ENCODE measurements at regions not wholly inside any gene's neighbourhood (a gene's known extent, or its start where the extent isn't known, plus 50 kb on each side); places are given as distances from the start of the nearest gene placed in this dataset.

DNA sequence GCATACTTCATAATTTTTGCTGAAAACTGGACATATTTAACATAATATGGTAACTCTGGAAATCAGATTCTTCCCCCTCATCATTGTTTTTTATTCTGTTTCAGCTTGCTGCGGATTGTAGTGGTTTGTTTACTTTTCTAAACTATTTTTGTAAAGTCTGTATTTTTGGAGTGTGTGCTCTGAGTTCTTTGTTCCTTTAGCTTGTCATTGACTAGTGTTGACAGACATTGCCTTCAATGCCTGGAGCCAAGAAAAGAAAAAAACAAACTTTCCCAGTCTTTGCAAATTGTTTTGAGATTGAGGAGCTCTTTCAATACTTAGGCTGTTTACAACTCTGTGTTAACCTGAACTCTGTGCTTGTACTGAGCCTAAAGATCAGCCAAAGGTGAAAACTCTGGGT is 137.3 kb upstream of the CEP126 start:
- ATAC-seq (replicated peaks in 6 of 8) = no peak
- no peak overlapping the region for H3K27ac ChIP-seq
- no peak overlapping the region for H3K4me3 ChIP-seq
- WGBS, 10 experiments = 0 to 100% (median 73%) methylated on average over 1 of the region's 1 CpG
- H3K4me1 ChIP-seq (replicated peaks in 1 of 2) = no peaks in the 10 kb centered on the region
- in situ Hi-C loops (cut with MboI; ENCODE audit: low pct_unique_long_range_greater_than_20kb in 2 of 9, low sequenced_read_pairs in 9 of 9, unreplicated experiment in 9 of 9) = no loop called here

DNA sequence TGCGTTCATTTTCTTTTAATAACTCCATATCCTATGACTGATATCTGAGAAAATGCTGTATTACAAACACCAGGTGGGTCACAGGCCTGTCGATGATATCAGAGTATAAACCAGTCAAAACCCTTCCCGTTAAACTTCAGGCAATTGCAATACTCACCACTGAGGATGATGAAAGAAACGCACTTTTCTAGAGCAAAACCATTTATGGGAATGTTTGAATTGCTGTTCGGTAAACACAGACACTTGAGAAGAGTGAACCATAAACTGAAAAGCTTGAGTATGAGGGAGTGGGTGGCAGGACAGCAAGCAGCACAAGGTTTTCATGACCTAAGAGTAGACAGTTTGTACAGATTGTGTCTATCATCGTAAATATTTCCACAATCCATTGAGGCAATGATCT is 139.8 kb upstream of the CEP126 start:
- H3K4me1 ChIP-seq (replicated peaks in 1 of 2) = no peaks in the 10 kb centered on the region
- no peak overlapping the region for H3K4me3 ChIP-seq
- no peak for ATAC-seq (replicated peaks in 6 of 8)
- WGBS, 10 experiments = 35 to 94% (median 87%) methylated on average over 2 to 6 of the region's 6 CpGs
- in situ Hi-C loops (cut with MboI; ENCODE audit: low pct_unique_long_range_greater_than_20kb in 2 of 9, low sequenced_read_pairs in 9 of 9, unreplicated experiment in 9 of 9) = no loop called here
- H3K27ac ChIP-seq = no peak overlapping the region

DNA sequence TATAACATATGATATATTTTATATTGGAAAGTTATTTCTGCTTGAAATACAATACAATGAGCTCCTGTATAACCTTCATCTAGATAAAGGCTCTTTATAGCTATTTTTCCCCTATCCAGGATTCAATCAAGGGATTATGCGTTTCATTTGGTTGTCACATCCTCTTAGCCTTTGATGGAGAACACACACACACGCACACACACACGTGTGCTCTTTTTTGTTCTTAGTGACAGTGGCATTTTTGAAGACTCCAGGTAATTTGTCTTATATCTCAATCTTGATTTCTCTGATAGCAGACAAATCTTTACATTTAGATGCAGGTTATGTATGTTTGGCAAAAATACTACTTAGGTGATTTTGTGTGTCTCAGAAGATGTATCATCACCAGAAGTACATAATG is 144.2 kb upstream of the CEP126 start:
- H3K4me3 ChIP-seq = no peak overlapping the region
- H3K27ac ChIP-seq = no peak overlapping the region
- no peak for ATAC-seq (replicated peaks in 6 of 8)
- WGBS, 10 experiments = 14 to 100% (median 72%) methylated on average over 1 to 3 of the region's 3 CpGs; no CpG with 5 or more reads in 3 of the 10 experiments
- in situ Hi-C loops (cut with MboI; ENCODE audit: low pct_unique_long_range_greater_than_20kb in 2 of 9, low sequenced_read_pairs in 9 of 9, unreplicated experiment in 9 of 9) = no loop called here
- H3K4me1 ChIP-seq (replicated peaks in 1 of 2) = no peaks in the 10 kb centered on the region

DNA sequence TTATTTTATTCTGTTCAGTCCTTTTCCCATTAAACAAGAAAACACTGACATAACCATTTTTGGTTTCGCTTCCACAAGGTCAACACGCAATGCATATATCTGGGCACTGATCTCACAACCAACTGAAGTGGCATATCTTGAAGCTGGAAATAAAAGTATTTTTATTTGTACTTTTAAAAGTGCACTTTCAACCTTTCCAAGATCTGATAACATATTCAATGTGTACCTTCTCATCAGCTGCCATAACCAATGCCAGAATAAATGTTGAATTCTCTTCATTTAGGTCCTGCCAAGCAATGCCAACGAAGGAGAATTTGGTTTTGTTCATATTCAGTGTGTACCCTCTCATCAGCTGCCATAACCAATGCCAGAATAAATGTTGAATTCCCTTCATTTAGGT is 148.9 kb upstream of the CEP126 start:
- 50 to 100% (median 81%) methylated on average over 1 to 3 of the region's 3 CpGs; no CpG with 5 or more reads in 1 of the 10 experiments for WGBS, 10 experiments
- no peak for ATAC-seq (replicated peaks in 6 of 8)
- in situ Hi-C loops (cut with MboI; ENCODE audit: low pct_unique_long_range_greater_than_20kb in 2 of 9, low sequenced_read_pairs in 9 of 9, unreplicated experiment in 9 of 9) = no loop called here
- no peak overlapping the region for H3K27ac ChIP-seq
- H3K4me3 ChIP-seq = no peak overlapping the region
- no peaks in the 10 kb centered on the region for H3K4me1 ChIP-seq (replicated peaks in 1 of 2)

DNA sequence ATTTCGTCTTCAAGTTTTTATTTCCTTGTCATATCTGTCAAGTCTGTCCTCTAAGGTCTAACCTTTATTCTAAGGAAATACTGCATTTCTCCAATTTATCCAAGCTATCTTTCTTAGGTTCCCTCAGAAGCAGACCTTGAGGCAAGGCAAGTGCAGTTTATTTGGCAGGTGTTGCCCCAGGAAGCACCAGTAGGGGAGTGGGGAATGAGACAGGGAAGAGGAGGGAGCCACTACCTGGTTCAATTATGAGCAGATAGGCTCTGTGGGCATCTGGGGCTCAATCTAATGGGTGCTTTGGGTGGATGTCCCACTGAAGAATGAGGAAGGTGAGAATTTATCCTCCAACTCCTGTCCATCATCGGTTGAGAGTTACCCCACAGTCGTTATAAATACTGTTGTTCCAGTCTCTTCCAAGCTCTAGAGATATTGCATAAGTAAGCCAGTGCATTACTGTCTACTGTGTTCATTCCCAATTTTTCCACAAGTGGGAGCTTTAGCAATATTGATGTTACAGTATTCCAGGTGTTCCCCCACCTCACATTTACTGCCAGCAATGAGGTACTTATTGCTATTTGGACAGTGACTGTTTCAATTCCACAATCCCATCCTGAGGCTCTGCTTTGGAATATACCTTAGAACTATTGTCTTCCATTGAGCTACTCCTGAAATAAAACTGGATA is 154.9 kb upstream of the CEP126 start:
- in situ Hi-C loops (cut with MboI; ENCODE audit: low pct_unique_long_range_greater_than_20kb in 2 of 9, low sequenced_read_pairs in 9 of 9, unreplicated experiment in 9 of 9) = no loop called here
- WGBS, 10 experiments = 25 to 100% (median 75%) methylated on average over 1 to 3 of the region's 3 CpGs
- peak in 2 of 8 experiments; percentile 39 to 41 for ATAC-seq (replicated peaks in 6 of 8)
- no peaks in the 10 kb centered on the region for H3K4me1 ChIP-seq (replicated peaks in 1 of 2)
- H3K4me3 ChIP-seq = no peak overlapping the region
- no peak overlapping the region for H3K27ac ChIP-seq

DNA sequence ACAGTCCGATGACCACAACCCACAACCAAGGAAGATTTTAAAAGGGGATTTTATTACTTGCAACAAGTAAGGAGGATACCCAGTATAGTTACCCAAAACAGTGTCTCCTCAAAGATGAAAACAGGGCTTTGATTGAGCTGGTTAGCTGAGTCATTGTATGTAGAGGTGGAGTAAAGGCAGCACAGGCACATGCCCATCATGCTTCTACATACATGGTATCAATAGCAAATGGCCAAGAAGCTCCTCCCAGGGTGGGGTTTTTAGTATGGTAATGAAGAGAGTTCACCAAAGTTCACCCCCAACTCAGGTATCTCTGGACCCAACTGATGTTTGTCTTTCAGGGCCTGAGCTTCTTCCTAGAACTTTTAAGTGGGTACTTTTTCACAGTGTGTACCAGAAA is 157.1 kb upstream of the CEP126 start:
- Histone ChIP-seq H3K4me1 (replicated peaks in 1 of 2) (no peaks in the 10 kb centered on the region), H3K27ac (no peak overlapping the region), H3K4me3 (no peak overlapping the region)
- in situ Hi-C loops (cut with MboI; ENCODE audit: low pct_unique_long_range_greater_than_20kb in 2 of 9, low sequenced_read_pairs in 9 of 9, unreplicated experiment in 9 of 9) = no loop called here
- ATAC-seq (replicated peaks in 6 of 8) = peak in 2 of 8 experiments; percentile 64 to 93
- 14 to 100% (median 83%) methylated on average over 1 of the region's 1 CpG; no CpG with 5 or more reads in 5 of the 10 experiments for WGBS, 10 experiments

DNA sequence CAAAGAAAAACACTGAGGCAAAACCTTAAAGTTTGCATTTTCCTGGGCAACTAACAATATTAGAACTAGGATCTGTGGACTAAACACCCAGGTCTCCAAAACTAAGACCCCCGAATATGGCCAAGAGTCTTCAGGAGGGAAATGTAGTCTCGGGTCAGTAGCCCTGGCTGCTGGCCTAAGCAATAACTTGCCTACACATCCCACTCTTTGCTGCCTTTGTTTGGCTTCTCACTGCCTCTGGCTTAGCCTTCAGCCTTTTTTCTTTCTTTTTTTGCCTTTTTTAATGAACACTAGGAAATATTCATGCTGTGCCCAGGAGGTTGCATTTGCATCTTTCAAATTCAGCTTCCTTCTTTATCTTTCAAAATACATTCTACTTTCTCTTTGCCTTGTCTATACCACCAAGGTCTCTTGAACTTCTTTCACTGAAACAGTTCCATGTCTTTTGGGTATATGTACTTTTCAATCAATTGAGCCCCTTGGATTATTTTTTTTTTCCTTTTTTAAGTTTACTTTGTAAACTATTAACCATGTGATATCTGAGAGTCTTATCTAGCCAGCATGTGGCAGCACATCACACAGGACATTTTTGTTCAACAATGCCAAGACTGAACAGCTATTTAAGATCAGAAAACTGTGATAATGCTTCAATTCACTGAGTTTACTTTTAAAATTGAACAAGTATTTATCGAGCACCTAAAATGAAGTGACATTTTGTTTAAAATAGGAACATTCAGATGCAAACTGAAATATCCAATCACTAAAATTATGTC is 165.0 kb upstream of the TRPC6 start:
- 6 to 57% (median 37%) methylated on average over 1 to 3 of the region's 3 CpGs for WGBS, 10 experiments
- peak in 3 of 8 experiments; percentile 42 to 79 (median 78) for ATAC-seq (replicated peaks in 6 of 8)
- H3K27ac ChIP-seq = no peak overlapping the region
- peaks cover 2 to 6% of the 10 kb centered on the region in 2 donors for H3K4me1 ChIP-seq (replicated peaks in 1 of 2)
- in situ Hi-C loops (cut with MboI; ENCODE audit: low pct_unique_long_range_greater_than_20kb in 2 of 9, low sequenced_read_pairs in 9 of 9, unreplicated experiment in 9 of 9) = no loop called here
- H3K4me3 ChIP-seq = no peak overlapping the region

DNA sequence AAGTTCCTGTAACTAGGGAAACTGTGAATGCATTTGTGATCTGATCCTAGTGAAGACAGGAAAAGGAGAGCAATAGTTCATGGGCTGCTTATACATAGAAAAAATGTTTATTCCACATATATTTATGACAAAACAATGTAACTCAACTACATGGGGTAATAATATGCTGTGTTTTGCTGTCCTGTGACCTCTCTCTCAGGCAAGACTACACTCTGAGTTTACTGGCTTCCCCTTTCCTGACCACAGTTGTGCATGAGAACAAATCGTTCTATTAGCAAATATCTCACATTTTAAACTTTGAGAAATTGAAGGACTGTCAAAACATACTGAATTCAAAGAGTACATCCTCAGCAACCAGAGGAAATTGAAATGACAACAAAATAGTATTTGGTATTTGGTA is 161.9 kb upstream of the TRPC6 start:
- Histone ChIP-seq H3K4me1 (replicated peaks in 1 of 2) (peaks cover 2 to 9% of the 10 kb centered on the region in 2 donors), H3K27ac (no peak overlapping the region), H3K4me3 (no peak overlapping the region)
- in situ Hi-C loops (cut with MboI; ENCODE audit: low pct_unique_long_range_greater_than_20kb in 2 of 9, low sequenced_read_pairs in 9 of 9, unreplicated experiment in 9 of 9) = no loop called here
- 20 to 100% (median 78%) methylated on average over 1 of the region's 1 CpG; no CpG with 5 or more reads in 2 of the 10 experiments for WGBS, 10 experiments
- peak in 1 of 8 experiments; percentile 24 for ATAC-seq (replicated peaks in 6 of 8)

DNA sequence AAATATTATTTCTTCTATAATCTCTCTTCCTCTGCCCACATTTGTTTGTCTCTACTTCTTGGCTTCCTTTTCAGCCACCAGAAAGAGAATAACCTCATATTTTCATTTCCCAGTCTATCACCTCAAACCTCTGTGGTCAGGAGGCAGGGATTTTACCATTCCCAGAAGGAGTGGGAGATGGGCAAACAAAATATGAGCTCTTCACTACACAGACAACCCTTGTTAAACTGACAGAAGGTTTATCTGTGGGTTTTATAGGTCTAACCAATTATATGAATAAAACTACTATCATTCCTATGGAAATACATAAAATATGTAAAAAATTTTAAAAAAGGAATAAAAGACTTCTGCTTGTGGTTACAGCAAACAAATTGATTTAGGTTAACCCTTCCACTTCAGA is 160.0 kb upstream of the TRPC6 start:
- in situ Hi-C loops (cut with MboI; ENCODE audit: low pct_unique_long_range_greater_than_20kb in 2 of 9, low sequenced_read_pairs in 9 of 9, unreplicated experiment in 9 of 9) = no loop called here
- peaks cover 2 to 9% of the 10 kb centered on the region in 2 donors for H3K4me1 ChIP-seq (replicated peaks in 1 of 2)
- H3K27ac ChIP-seq = no peak overlapping the region
- ATAC-seq (replicated peaks in 6 of 8) = peak in 1 of 8 experiments; percentile 82
- no peak overlapping the region for H3K4me3 ChIP-seq

DNA sequence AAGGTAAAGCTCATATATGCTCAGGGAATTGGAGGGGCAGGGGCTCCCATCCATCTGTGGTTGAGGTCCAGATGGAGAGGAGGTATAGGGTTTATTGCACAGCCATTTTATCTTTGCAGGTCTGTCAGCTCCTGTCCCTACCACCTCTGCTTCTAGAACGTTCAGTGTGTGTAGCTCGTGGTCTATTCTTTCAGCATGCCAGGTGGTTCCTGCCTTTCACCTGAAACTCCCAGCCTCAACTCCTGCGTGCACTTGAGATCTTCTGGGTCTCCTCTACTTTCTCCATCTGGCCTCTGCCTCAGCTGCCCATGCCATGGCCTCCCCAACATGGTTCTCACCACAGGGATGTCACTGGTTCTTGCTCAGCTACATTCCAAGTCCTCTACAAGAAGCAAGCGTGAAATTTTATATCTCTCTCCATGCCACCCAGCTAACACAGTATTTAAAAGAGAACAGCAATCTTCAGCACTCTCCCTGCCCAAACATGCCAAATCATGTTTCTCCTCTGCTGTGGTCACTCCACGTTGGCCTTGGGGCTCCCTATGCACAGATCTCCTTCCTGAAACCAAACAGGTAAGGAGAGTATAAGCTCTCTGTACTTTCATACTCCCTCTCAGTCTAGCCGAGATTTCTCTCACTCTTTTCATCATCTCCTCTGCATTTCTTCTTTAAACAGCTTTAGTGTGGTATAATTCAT is 157.8 kb upstream of the TRPC6 start:
- Histone ChIP-seq H3K4me3 (no peak overlapping the region), H3K27ac (no peak overlapping the region), H3K4me1 (replicated peaks in 1 of 2) (peaks cover 0 to 2% of the 10 kb centered on the region in 2 donors)
- WGBS, 10 experiments = 35 to 90% (median 76%) methylated on average over 1 to 5 of the region's 6 CpGs
- in situ Hi-C loops (cut with MboI; ENCODE audit: low pct_unique_long_range_greater_than_20kb in 2 of 9, low sequenced_read_pairs in 9 of 9, unreplicated experiment in 9 of 9) = no loop called here
- no peak for ATAC-seq (replicated peaks in 6 of 8)

DNA sequence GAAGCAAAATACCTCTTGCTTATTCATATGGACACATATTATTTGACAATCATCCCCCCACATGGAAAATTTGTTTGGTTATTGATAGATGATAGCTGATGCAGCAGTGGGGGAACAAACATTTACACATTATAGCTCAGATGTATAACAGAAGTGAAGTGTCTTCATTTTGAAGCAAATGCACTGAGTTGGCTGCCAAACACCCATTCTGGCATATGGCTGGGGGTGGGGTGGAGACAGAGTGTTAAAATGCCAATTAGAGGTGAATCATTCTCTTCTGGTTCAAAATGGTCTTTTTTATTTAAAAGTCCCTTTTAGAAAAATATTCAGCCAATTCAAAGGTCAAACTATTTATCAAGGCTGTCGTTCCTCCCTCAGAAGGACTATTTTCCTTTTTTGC is 157.3 kb upstream of the TRPC6 start:
- WGBS, 10 experiments = 0 to 80% (median 31%) methylated on average over 1 of the region's 1 CpG; no CpG with 5 or more reads in 2 of the 10 experiments
- no peak for ATAC-seq (replicated peaks in 6 of 8)
- Histone ChIP-seq H3K27ac (no peak overlapping the region), H3K4me3 (no peak overlapping the region), H3K4me1 (replicated peaks in 1 of 2) (peaks cover 0 to 2% of the 10 kb centered on the region in 2 donors)
- in situ Hi-C loops (cut with MboI; ENCODE audit: low pct_unique_long_range_greater_than_20kb in 2 of 9, low sequenced_read_pairs in 9 of 9, unreplicated experiment in 9 of 9) = no loop called here

DNA sequence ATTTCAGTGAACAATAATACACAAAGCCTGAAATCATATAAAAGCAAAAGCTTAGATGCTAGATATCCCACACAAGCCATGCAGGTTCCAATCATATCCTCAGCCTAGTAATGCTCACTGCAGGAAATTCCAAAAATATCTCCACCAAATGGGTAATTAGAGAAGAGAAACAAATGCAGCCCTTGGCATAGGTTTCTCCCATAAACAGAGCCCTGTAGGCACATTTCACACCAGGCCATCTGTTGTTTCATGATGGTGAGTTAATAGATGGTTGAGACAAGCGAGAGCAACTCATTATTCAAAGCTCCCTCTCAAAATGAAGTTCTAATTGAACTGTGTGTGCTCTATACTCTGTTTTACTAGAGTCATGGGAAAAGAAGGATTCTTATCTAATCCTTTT is 154.6 kb upstream of the TRPC6 start:
- WGBS, 10 experiments = 0 to 100% (median 80%) methylated on average over 1 of the region's 1 CpG; no CpG with 5 or more reads in 3 of the 10 experiments
- Histone ChIP-seq H3K4me1 (replicated peaks in 1 of 2) (peaks cover 0 to 2% of the 10 kb centered on the region in 2 donors), H3K27ac (no peak overlapping the region), H3K4me3 (no peak overlapping the region)
- in situ Hi-C loops (cut with MboI; ENCODE audit: low pct_unique_long_range_greater_than_20kb in 2 of 9, low sequenced_read_pairs in 9 of 9, unreplicated experiment in 9 of 9) = no loop called here
- peak in 1 of 8 experiments; percentile 35 for ATAC-seq (replicated peaks in 6 of 8)

DNA sequence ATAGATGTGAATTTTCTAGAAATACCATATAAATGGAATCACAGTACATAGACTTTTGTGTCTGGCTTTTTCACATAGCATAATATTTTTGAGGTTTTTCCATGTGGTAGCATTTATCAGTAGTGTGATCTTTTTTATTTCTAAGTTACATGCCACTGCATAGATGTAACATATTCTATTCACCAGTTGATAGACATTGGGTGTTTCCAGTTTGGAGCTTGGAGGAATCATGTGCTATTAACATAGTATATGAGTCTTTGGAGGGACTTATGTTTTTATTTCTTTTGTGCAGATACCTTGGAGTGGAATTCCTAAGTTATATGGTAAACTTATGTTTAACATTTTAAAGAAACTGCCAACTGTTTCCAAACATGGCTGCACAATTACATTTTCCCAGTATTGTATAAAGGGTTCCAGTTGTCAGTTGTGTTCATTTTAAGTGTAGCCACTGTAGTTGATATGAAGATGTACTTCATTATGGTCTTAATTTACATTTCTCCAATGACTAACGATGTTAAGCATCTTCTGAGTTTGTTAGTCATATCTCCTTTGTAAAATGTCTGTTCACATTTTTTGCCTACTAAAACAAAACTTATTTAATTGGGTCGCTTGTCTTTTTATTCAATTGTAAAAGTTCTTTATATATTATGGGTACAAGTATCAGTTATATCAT is 145.7 kb upstream of the TRPC6 start:
- H3K4me3 ChIP-seq = no peak overlapping the region
- no peak overlapping the region for H3K27ac ChIP-seq
- WGBS, 10 experiments = 0 to 89% (median 76%) methylated on average over 1 to 2 of the region's 2 CpGs; no CpG with 5 or more reads in 1 of the 10 experiments
- peak in 3 of 8 experiments; percentile 74 to 84 (median 79) for ATAC-seq (replicated peaks in 6 of 8)
- in situ Hi-C loops (cut with MboI; ENCODE audit: low pct_unique_long_range_greater_than_20kb in 2 of 9, low sequenced_read_pairs in 9 of 9, unreplicated experiment in 9 of 9) = no loop called here
- no peaks in the 10 kb centered on the region for H3K4me1 ChIP-seq (replicated peaks in 1 of 2)
